ENCODE measurements at regions not wholly inside any gene's neighbourhood (a gene's known extent, or its start where the extent isn't known, plus 50 kb on each side); places are given as distances from the start of the nearest gene placed in this dataset.

- Histone ChIP-seq H3K36me3 (ENCODE audit: control insufficient read depth, insufficient read depth, low read length) (no peaks in the 10 kb centered on the region), H3K4me3 (ENCODE audit: low read depth, low read length) (no peak overlapping the region), H3K27me3 (ENCODE audit: control insufficient read depth, insufficient read depth, low read length) (no peaks in the 10 kb centered on the region)
- FAIRE-seq (no peak), DNase-seq (ENCODE audit: low read depth) (no peak)
- no peak for TF ChIP-seq CTCF (IDR thresholded peaks at IDR 0.05; ENCODE audit: insufficient read depth, low read length, severe bottlenecking)
Measured at GRCh38 chr21:27155130-27155500, 188.2 kb upstream of the ADAMTS5 start.

GRCh38 chr21:27154451-27155129 is 187.7 kb upstream of the ADAMTS5 start:
- Histone ChIP-seq H3K36me3 (ENCODE audit: control insufficient read depth, insufficient read depth, low read length) (no peaks in the 10 kb centered on the region), H3K4me3 (ENCODE audit: low read depth, low read length) (no peak overlapping the region), H3K27me3 (ENCODE audit: control insufficient read depth, insufficient read depth, low read length) (no peaks in the 10 kb centered on the region)
- DNase-seq (ENCODE audit: low read depth) (no peak), FAIRE-seq (no peak)
- TF ChIP-seq CTCF (IDR thresholded peaks at IDR 0.05; ENCODE audit: insufficient read depth, low read length, severe bottlenecking), result no peak

- DNase-seq (ENCODE audit: low read depth), result peak; percentile 88
- TF ChIP-seq CTCF (IDR thresholded peaks at IDR 0.05; ENCODE audit: insufficient read depth, low read length, severe bottlenecking), result no peak
- Histone ChIP-seq H3K27me3 (ENCODE audit: control insufficient read depth, insufficient read depth, low read length) (no peaks in the 10 kb centered on the region), H3K4me3 (ENCODE audit: low read depth, low read length) (no peak overlapping the region), H3K36me3 (ENCODE audit: control insufficient read depth, insufficient read depth, low read length) (no peaks in the 10 kb centered on the region)
- FAIRE-seq, result no peak
Measured at GRCh38 chr21:27152996-27153395, 186.1 kb upstream of the ADAMTS5 start.

- DNase-seq (ENCODE audit: low read depth), result no peak
- FAIRE-seq, result no peak
Measured at GRCh38 chr21:27149034-27149433, 182.1 kb upstream of the ADAMTS5 start.

GRCh38 chr21:27146268-27146667 is 179.4 kb upstream of the ADAMTS5 start:
- no peak overlapping the region for H3K4me3 ChIP-seq (ENCODE audit: low read depth, low read length)
- DNase-seq (ENCODE audit: low read depth) (no peak), FAIRE-seq (no peak)
- TF ChIP-seq CTCF (IDR thresholded peaks at IDR 0.05; ENCODE audit: insufficient read depth, low read length, severe bottlenecking), result no peak
- H3K27me3 ChIP-seq (ENCODE audit: control insufficient read depth, insufficient read depth, low read length), result no peaks in the 10 kb centered on the region
- H3K36me3 ChIP-seq (ENCODE audit: control insufficient read depth, insufficient read depth, low read length), result no peaks in the 10 kb centered on the region

More at GRCh38 chr21:27149034-27149433, 182.1 kb upstream of the ADAMTS5 start:
- Histone ChIP-seq H3K27me3 (ENCODE audit: control insufficient read depth, insufficient read depth, low read length) (no peaks in the 10 kb centered on the region), H3K4me3 (ENCODE audit: low read depth, low read length) (no peak overlapping the region), H3K36me3 (ENCODE audit: control insufficient read depth, insufficient read depth, low read length) (no peaks in the 10 kb centered on the region)
- no peak for TF ChIP-seq CTCF (IDR thresholded peaks at IDR 0.05; ENCODE audit: insufficient read depth, low read length, severe bottlenecking)
